ENCODE measurements at regions not wholly inside any gene's neighbourhood (a gene's known extent, or its start where the extent isn't known, plus 50 kb on each side); places are given as distances from the start of the nearest gene placed in this dataset.
"Not testable (repeated sequence)": the region's sequence is repeated elsewhere in the genome, so short reads cannot be mapped to it uniquely, and the experiment has no call there.

DNA sequence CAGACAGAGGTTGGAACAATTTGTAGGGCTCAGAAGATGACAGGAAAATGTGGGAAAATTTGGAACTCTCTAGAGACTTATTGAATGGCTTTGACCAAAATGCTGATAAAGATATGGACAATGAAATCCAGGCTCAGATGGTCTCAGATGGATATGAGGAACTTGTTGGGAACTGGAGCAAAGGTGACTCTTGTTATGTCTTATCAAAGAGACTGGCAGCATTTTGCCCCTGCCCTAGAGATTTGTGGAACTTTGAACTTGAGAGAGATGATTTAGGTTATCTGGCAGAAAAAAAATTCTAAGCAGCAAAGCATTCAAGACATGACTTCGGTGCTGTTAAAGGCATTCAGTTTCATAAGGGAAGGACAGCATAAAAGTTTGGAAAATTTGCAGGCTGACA lies 347.9 kb upstream of the RPS23 start:
- H3K27me3 ChIP-seq; H3K4me3 ChIP-seq; H3K4me1 ChIP-seq; H3K27ac ChIP-seq; DNase-seq; H3K36me3 ChIP-seq; H3K9me3 ChIP-seq (replicated peaks): not testable (repeated sequence)

DNA sequence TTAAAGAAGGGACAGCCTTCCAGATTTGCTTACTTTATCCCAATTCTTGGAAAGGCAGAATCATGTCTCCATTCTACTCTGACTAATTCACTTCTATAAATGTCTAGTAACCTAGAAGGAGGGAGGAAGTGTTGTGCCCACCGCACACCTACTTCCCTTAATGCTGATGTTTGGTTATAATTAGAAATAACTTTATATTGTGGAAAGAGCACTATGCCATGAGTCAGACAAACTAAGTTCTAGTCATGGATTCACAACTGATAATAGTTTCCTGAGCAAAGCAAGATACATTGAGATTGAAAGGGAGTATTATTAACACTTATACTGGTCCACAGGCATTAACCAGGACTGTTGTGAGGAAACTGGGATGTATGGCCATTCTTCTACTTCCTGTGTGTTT lies 345.9 kb upstream of the RPS23 start:
- no peak for DNase-seq
- H3K9me3 ChIP-seq (replicated peaks) = no peaks in the 10 kb centered on the region
- H3K4me3 ChIP-seq = no peak overlapping the region
- H3K27me3 ChIP-seq = no peaks in the 10 kb centered on the region
- H3K4me1 ChIP-seq = peaks cover 12% of the 10 kb centered on the region
- H3K36me3 ChIP-seq = no peaks in the 10 kb centered on the region
- H3K27ac ChIP-seq = no peak overlapping the region

DNA sequence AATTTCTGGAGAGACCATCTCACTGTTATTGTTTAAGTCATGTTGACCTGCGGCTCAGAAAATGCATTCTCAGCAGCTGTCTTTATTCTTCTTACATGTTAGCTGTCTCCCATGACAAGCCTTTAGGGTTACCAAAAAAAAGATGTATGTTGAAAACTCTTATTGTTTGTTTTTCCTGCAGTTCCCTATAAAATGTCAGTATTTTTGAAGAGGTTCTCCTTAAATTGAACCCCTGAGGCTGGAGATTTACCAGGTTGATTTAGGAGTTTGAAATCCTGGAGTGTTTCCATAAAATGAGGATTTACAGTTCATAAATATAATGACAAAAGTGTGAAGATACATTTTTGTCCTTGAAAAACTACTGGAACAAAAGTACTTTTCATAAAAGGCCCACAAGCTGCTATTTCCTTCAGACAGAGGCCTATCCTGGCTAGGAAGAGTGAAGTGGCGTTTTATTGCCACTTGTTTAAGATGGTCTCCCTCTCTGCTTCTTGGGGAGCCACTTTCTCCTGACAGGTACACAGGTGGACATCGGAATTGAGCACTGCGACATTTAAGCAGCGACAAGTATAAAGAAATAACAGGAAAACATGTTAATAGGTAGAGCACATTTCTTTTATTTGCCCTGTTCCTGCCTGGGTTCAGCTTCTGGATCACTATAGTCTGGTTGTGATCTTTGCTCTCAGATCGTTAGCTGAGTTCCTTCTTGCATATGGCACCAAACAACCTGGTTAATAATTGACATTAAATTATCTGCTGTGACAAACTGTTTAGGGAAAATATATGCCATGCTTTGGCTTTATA lies 344.8 kb upstream of the RPS23 start:
- Histone ChIP-seq H3K36me3 (no peaks in the 10 kb centered on the region), H3K27me3 (no peaks in the 10 kb centered on the region), H3K4me3 (peak overlapping the region; percentile 33; the same call in 1 of the 2 replicates), H3K27ac (peak overlapping the region; percentile 63), H3K4me1 (peaks cover 12% of the 10 kb centered on the region), H3K9me3 (replicated peaks) (no peaks in the 10 kb centered on the region)
- DNase-seq = peak; percentile 45 to 70

DNA sequence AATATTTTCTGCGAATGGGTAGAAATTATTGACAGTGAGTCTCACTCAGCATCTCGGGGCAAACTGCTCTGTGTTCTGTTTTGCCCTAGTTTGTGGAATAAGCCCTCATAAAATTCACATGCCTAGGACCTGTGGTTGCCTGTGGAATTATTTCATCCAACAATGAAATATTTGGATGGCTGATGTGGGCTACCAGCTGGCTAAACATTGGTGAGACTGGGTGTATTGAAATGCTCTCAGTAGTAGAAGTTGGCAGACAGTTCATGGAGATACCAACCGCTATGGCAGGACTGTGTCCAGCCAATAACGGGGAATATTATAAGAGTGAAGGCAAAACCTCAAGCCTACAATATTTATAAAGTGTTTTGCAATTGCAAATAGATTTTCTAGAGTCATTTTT lies 344.1 kb upstream of the RPS23 start:
- no peaks in the 10 kb centered on the region for H3K9me3 ChIP-seq (replicated peaks)
- H3K27ac ChIP-seq = peak overlapping the region; percentile 63
- peak overlapping the region; percentile 33 for H3K4me3 ChIP-seq
- H3K36me3 ChIP-seq = no peaks in the 10 kb centered on the region
- DNase-seq = peak; percentile 57 to 75
- H3K27me3 ChIP-seq = no peaks in the 10 kb centered on the region
- H3K4me1 ChIP-seq = peaks cover 12% of the 10 kb centered on the region

DNA sequence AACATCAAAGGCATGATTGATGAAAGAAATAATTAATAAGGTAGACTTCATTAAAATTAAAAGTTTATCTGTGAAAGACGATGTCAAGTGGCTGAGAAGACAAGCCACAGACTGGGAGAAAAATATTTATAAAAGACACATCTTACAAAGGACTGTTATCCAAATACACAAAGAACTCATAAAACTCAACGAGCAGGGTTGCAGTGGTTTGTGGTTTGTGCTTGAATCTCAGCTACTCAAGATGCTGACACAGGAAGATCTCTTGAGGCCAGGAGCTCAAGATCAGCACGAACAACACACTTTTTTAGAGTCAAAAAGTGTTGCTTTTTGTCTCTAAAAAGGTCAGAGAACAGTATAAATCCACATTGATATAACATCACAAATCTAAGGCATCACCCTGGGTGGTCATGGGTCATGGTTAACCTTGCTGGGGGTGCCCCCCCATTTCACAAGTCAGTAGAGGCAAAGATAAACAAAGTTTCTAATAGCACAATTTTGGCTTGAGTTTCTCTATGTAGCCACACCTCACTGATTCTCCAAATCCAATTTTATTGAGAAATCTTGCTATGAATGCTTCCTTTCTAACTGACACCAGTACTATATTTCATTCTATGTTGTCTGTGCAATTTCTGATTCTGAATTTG lies 342.9 kb upstream of the RPS23 start:
- Histone ChIP-seq H3K27ac (peak overlapping the region; percentile 63), H3K4me3 (peak overlapping the region; percentile 33; the same call in 1 of the 2 replicates), H3K9me3 (replicated peaks) (no peaks in the 10 kb centered on the region), H3K4me1 (peaks cover 12% of the 10 kb centered on the region), H3K36me3 (no peaks in the 10 kb centered on the region), H3K27me3 (no peaks in the 10 kb centered on the region)
- DNase-seq = peak; percentile 17 to 49

DNA sequence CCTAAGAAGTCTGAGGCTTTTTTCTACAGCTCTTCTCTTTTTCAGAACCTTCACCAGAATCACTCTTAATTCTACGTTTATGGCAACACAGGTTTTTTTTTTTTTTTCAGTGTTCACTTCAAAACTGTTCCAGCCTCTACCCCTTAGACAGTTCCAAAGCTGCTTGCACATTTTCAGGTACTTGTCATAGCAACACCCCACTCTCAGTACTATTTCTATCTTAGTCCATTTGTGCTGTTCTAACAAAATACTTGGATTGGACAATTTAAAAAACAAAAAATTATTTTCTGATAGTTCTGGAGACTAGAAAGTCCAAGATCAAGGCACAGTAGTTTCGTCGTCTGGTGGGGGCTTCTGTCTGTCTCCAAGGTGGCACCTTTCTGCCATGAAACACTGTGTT lies 340.9 kb upstream of the RPS23 start:
- peaks cover 12% of the 10 kb centered on the region for H3K4me1 ChIP-seq
- H3K4me3 ChIP-seq = no peak overlapping the region
- H3K36me3 ChIP-seq = no peaks in the 10 kb centered on the region
- no peak for DNase-seq
- H3K27me3 ChIP-seq = no peaks in the 10 kb centered on the region
- H3K27ac ChIP-seq = no peak overlapping the region
- H3K9me3 ChIP-seq (replicated peaks) = no peaks in the 10 kb centered on the region

DNA sequence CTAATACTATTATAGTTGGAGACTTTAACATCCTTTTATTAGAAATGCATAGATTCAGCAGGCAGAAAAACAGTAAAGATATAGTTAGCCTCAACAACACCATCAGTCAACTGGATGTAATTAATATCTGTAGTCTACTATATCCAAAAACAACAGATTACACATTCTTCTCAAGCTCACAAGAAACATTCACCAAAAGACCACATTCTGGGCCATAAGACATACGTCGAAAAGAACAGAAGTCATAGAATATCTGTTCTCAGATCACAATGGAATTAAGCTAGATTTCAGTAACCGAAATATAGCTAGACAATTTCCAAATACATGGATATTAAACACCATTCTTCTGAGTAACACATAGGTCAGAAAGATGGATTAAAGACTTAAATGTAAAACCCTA lies 336.6 kb upstream of the RPS23 start:
- no peak overlapping the region for H3K27ac ChIP-seq
- no peak overlapping the region for H3K4me3 ChIP-seq
- H3K27me3 ChIP-seq = no peaks in the 10 kb centered on the region
- no peaks in the 10 kb centered on the region for H3K4me1 ChIP-seq
- no peaks in the 10 kb centered on the region for H3K36me3 ChIP-seq
- H3K9me3 ChIP-seq (replicated peaks) = no peaks in the 10 kb centered on the region
- no peak for DNase-seq

DNA sequence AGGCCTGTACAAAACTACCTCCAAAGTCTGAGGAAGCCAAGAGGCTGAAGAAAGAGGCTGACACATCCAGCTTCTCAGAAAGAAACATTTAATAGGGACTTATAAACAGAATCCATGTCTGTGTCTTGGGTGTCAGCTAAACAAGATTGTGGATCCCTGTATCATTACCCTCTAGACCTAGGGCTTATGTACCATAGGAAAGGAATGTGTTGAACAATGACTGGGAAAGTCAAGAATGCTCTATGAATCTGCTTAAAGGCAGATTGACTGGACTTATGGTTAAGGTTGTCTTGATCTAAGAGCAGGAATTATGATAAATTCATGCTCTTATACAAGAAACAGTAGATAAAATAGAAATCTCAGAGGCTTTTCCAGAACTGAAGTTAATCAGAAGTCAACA lies 335.7 kb upstream of the RPS23 start:
- no peaks in the 10 kb centered on the region for H3K36me3 ChIP-seq
- H3K9me3 ChIP-seq (replicated peaks) = no peaks in the 10 kb centered on the region
- no peaks in the 10 kb centered on the region for H3K4me1 ChIP-seq
- H3K4me3 ChIP-seq = no peak overlapping the region
- no peak overlapping the region for H3K27ac ChIP-seq
- no peak for DNase-seq
- no peaks in the 10 kb centered on the region for H3K27me3 ChIP-seq

DNA sequence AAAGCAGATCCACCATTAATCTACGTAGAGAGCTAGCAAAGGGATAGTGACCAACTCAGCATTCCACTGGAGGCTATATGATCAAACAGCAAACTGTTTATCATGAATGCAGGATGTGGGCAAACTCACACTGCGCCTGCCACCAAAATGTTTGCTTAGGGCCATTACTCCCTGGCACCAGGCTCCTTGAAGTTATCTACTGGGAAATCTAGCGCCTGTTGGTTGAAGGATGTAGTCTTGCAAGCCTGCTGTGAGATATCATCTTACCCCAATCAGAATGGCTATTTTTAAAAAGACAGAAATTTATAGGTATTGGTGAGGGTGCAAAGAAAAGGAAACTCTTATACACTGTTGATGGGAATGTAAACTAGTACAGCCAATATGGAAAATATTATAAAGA lies 332.5 kb upstream of the RPS23 start:
- Histone ChIP-seq H3K36me3 (no peaks in the 10 kb centered on the region), H3K4me3 (no peak overlapping the region), H3K4me1 (no peaks in the 10 kb centered on the region), H3K9me3 (replicated peaks) (0 out of 2 replicates have a peak, but pooled peaks cover 3% of the 10 kb centered on the region), H3K27me3 (no peaks in the 10 kb centered on the region), H3K27ac (no peak overlapping the region)
- no peak for DNase-seq

DNA sequence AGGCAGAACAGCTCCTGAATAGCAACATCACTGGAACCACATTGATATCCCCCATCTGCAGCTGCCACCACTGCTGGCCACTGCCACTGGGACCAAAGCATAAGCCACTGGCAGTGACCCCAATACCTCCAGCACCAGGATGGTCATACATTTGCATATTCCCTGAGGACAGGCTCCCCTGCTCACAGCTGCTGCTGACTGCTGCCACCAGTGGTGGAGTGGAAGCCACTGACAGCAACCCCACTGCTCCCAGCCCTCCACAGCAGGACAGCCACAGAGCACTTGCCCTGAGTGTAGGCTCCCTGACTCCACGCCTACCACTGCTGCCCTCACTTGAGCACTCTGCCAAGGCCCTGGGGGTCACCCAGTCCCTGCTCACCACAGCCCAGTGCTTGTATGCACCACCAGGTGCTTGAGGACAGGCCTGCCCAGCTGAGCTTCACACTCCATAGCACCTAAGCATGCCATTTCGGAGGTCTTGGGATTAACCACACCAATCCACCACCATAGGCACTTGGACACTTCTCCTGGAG lies 327.4 kb upstream of the RPS23 start:
- 0 out of 2 replicates have a peak, but pooled peaks cover 3% of the 10 kb centered on the region for H3K9me3 ChIP-seq (replicated peaks)
- no peaks in the 10 kb centered on the region for H3K36me3 ChIP-seq
- no peak overlapping the region for H3K4me3 ChIP-seq
- peak in 1 of 2 experiments; percentile 3 for DNase-seq
- no peaks in the 10 kb centered on the region for H3K27me3 ChIP-seq
- H3K4me1 ChIP-seq = no peaks in the 10 kb centered on the region
- H3K27ac ChIP-seq = no peak overlapping the region

DNA sequence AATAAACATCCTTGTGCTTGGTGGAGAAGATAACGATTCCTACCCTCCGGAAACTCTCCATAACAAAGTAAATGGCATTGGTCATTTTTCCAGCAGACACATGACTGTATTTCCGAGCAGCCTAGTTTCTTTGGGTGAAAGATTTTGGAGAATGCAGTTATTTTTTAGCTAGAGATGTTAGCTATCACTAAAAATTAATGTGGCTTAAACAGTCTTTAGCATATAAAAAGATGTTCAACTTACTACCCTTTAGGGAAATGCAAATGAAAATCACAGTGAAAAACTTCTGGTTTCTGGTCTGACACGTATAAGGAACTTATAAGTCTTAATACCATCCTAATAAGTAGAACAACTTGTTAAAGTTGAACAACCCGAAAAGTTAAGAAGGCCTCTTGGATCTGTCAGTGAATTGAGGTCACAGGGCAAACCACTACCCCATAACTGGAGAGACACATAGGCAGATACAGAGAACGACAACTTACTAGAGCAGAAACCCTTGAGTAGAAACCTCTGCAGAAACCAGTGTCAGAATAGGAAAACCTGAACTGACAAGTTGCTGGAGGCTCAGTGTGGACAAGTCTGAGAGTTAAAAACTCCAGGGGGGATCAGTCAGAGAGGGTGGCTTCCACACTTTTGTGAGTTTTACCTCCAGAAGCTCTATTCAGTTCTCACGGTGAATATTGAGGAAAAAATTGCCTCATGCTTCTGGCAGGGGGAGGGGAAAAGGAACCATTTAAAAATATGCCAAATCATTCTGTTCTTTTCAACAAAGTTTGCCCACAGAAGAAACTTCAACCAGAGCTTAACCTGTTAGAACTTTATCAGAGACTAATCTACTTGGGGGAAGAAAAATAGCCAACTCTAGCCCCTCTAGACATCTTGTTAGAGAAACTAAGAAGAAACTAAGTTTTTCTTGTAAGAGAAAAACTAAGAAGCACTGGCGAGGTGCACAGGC lies 325.2 kb upstream of the RPS23 start:
- 0 out of 2 replicates have a peak, but pooled peaks cover 3% of the 10 kb centered on the region for H3K9me3 ChIP-seq (replicated peaks)
- H3K4me1 ChIP-seq = no peaks in the 10 kb centered on the region
- no peak overlapping the region for H3K4me3 ChIP-seq
- no peak for DNase-seq
- H3K36me3 ChIP-seq = no peaks in the 10 kb centered on the region
- no peaks in the 10 kb centered on the region for H3K27me3 ChIP-seq
- H3K27ac ChIP-seq = no peak overlapping the region

DNA sequence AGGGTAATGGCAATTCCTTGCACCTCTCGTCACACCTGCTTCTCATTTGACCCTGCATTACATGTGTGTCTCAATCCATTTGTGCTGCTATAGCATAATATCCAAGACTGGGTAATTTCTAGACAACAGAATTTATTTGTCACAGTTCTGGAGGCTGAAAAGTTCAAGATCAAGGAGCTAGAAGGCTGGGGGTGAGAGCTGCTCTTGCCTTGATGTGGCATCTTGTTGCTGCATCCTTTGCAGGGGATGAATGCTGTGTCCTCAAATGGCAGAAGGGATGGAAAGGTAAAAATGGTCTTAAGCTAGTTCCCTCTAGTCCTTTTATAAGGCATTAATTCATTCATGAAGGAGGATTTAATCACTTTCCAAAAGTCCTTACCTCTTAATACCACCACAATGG lies 323.7 kb upstream of the RPS23 start:
- no peaks in the 10 kb centered on the region for H3K9me3 ChIP-seq (replicated peaks)
- no peak for DNase-seq
- no peak overlapping the region for H3K27ac ChIP-seq
- no peak overlapping the region for H3K4me3 ChIP-seq
- no peaks in the 10 kb centered on the region for H3K36me3 ChIP-seq
- H3K27me3 ChIP-seq = no peaks in the 10 kb centered on the region
- no peaks in the 10 kb centered on the region for H3K4me1 ChIP-seq

DNA sequence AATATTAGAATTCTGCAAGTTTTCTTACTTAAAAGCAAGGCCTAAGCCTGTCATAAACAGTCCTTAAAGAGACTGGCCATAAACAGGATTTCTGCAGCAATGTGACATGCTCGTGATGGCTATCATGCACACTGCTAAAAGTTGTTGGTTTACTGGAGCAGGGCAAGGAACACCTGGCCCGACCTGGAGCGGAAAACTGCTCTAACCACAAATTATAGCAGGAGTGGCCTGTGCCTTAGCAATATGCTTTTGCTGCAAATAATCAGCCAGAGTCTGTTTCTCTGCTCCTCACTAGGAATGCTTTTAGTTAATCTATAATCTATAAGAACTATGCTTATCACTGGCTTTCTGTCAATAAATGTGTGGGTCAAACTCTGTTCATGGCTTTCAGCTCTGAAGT lies 322.9 kb upstream of the RPS23 start:
- Histone ChIP-seq H3K9me3 (replicated peaks) (no peaks in the 10 kb centered on the region), H3K27ac (no peak overlapping the region), H3K27me3 (no peaks in the 10 kb centered on the region), H3K4me3 (no peak overlapping the region), H3K4me1 (no peaks in the 10 kb centered on the region), H3K36me3 (no peaks in the 10 kb centered on the region)
- no peak for DNase-seq

DNA sequence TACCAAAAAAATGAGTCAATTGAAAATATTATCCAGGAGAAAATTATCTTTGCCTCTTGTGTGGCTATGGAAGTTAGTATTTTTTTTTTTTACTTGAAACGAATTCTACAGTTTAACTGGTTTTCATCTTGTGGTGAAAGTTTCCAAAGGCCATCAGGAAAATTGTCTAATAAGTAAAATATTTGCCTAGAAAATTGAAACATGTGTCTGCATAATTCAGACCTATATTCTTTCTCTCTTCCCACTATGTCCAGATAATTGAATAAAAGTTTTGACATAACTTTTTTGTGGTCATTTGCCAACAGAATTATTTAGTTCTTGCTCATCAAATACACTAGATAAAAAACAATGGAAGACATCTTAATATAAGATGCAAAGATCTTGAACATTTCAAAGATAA lies 321.5 kb upstream of the RPS23 start:
- Histone ChIP-seq H3K27ac (no peak overlapping the region), H3K36me3 (no peaks in the 10 kb centered on the region), H3K9me3 (replicated peaks) (no peaks in the 10 kb centered on the region), H3K4me3 (no peak overlapping the region), H3K4me1 (no peaks in the 10 kb centered on the region), H3K27me3 (no peaks in the 10 kb centered on the region)
- DNase-seq = no peak

DNA sequence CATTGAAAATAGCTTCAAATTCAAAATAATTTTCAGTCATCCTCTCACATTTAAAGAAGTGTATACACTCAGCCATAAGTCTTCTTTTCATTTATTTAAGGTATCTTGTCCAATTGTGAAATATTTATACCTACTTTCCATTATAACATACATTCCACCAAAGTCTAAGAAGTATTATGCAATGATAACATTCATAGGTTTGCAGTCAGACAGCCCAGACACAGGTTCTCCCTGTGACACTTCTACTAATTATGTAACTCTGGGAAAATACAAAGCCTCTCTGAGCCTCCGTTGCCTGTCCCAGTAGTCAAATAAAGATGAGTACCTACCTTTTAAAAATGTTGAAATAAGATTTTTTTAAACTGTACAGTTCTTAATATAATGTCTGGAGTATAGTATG lies 320.9 kb upstream of the RPS23 start:
- no peak overlapping the region for H3K4me3 ChIP-seq
- no peak for DNase-seq
- H3K36me3 ChIP-seq = no peaks in the 10 kb centered on the region
- H3K9me3 ChIP-seq (replicated peaks) = no peaks in the 10 kb centered on the region
- H3K27me3 ChIP-seq = no peaks in the 10 kb centered on the region
- H3K4me1 ChIP-seq = no peaks in the 10 kb centered on the region
- H3K27ac ChIP-seq = no peak overlapping the region

Measured in SJCRH30 (cell line).